ENCODE measurements at regions not wholly inside any gene's neighbourhood (a gene's known extent, or its start where the extent isn't known, plus 50 kb on each side); places are given as distances from the start of the nearest gene placed in this dataset.

DNA sequence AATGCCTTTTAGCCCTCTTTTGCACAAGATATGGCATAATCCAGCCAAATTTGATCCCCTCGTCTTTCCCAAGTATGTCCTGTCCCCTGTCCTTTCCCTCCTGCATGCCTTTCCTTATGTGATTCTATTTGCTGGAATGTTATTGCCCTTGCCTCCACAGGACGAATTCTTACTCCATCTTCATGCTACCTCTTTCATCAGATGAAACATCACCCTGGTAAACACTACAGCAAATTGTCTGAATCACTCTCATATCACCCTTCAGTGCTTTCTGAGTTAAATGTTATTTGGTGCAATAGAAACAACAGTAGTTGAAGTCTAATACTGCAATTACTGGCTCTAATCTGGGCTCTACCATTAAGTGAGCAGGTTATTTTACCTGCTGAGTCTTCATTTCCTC, 52.2 kb upstream of the FAT1 start:
- TF ChIP-seq EP300 (IDR thresholded peaks at IDR 0.05; ENCODE audit: borderline replicate concordance) (no peak), TAF1 (IDR thresholded peaks at IDR 0.05; ENCODE audit: low read depth) (no peak), ZBTB7A (IDR thresholded peaks at IDR 0.05; ENCODE audit: low read depth) (no peak), CREB1 (IDR thresholded peaks at IDR 0.05; ENCODE audit: low read depth) (no peak), EGR1 (IDR thresholded peaks at IDR 0.05) (no peak), NFIC (IDR thresholded peaks at IDR 0.05) (no peak), YY1 (IDR thresholded peaks at IDR 0.05; ENCODE audit: low read depth) (no peak), CEBPB (IDR thresholded peaks at IDR 0.05) (no peak), FOXM1 (IDR thresholded peaks at IDR 0.05; ENCODE audit: borderline replicate concordance, low read depth) (no peak), TCF12 (IDR thresholded peaks at IDR 0.05; ENCODE audit: low read depth) (no peak), TEAD4 (IDR thresholded peaks at IDR 0.05) (no peak), RAD21 (IDR thresholded peaks at IDR 0.05; ENCODE audit: low read depth) (no peak)
- TF ChIP-seq, protein P1, sequence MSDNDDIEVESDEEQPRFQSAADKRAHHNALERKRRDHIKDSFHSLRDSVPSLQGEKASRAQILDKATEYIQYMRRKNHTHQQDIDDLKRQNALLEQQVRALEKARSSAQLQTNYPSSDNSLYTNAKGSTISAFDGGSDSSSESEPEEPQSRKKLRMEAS (IDR thresholded peaks at IDR 0.05) = no peak
- TF ChIP-seq, protein P2, sequence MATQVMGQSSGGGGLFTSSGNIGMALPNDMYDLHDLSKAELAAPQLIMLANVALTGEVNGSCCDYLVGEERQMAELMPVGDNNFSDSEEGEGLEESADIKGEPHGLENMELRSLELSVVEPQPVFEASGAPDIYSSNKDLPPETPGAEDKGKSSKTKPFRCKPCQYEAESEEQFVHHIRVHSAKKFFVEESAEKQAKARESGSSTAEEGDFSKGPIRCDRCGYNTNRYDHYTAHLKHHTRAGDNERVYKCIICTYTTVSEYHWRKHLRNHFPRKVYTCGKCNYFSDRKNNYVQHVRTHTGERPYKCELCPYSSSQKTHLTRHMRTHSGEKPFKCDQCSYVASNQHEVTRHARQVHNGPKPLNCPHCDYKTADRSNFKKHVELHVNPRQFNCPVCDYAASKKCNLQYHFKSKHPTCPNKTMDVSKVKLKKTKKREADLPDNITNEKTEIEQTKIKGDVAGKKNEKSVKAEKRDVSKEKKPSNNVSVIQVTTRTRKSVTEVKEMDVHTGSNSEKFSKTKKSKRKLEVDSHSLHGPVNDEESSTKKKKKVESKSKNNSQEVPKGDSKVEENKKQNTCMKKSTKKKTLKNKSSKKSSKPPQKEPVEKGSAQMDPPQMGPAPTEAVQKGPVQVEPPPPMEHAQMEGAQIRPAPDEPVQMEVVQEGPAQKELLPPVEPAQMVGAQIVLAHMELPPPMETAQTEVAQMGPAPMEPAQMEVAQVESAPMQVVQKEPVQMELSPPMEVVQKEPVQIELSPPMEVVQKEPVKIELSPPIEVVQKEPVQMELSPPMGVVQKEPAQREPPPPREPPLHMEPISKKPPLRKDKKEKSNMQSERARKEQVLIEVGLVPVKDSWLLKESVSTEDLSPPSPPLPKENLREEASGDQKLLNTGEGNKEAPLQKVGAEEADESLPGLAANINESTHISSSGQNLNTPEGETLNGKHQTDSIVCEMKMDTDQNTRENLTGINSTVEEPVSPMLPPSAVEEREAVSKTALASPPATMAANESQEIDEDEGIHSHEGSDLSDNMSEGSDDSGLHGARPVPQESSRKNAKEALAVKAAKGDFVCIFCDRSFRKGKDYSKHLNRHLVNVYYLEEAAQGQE (IDR thresholded peaks at IDR 0.05; ENCODE audit: low read depth) = no peak
- TF ChIP-seq, protein P3, sequence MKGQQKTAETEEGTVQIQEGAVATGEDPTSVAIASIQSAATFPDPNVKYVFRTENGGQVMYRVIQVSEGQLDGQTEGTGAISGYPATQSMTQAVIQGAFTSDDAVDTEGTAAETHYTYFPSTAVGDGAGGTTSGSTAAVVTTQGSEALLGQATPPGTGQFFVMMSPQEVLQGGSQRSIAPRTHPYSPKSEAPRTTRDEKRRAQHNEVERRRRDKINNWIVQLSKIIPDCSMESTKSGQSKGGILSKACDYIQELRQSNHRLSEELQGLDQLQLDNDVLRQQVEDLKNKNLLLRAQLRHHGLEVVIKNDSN (IDR thresholded peaks at IDR 0.05) = no peak

DNA sequence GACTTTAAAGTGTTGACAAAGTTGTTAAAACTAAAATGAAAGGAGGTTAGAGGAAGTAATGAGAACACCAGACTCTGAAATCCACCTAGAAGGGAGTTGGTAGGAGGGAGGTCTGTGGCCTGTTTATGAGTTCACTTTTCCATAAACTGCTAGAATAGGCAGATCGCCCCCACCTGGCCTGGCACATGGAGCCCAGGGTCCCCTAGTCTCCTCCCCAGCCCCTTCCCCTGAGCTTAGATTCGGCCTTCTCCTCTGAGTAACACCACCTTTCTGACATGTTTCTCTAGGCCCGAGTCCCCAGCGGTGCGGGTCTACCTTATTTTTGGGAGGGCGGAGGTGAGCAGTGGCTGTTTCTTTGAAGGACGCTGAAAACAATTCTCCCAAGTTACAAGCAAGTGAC, 54.5 kb upstream of the FAT1 start:
- TF ChIP-seq YY1 (IDR thresholded peaks at IDR 0.05; ENCODE audit: low read depth) (no peak), TAF1 (IDR thresholded peaks at IDR 0.05; ENCODE audit: low read depth) (no peak)

DNA sequence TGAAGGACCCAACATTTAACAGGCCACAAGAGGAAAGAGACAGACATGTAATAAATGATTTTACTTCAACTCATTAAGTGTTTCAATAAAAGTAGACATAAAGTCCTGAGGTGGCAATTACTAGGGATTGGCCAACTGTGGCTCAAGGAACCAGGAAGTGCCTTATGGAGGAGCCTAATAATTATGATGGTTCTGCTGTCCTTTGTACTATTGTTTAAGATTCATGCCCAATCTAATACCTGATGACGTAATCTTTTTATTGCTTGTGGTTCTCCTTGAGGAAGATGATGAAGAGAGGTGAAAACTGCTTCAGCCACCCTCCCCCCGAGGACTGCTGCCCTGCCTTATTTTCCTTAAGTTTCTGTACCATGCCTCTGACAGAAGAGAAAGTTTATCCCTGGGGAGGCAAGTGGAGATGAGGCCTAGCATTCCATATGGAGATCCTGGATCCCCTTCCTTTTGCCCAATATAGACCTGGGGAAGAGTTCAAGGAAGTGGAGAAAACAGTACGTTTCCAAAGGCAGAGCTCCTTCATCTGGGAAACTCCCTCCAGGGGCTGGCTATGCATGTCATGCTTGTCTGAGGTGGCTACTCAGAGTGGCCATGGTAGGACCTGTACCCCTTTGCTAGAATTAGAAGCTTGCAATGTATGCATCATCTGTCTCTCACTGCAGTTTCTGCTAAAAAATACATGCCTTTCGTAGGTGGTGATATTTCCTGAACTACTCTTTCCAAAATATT, 56.8 kb upstream of the FAT1 start:
- no peak for TF ChIP-seq FOXM1 (IDR thresholded peaks at IDR 0.05; ENCODE audit: borderline replicate concordance, low read depth)
- no peak for TF ChIP-seq TCF12 (IDR thresholded peaks at IDR 0.05; ENCODE audit: low read depth)
- no peak for TF ChIP-seq TEAD4 (IDR thresholded peaks at IDR 0.05)
- no peak for TF ChIP-seq CREB1 (IDR thresholded peaks at IDR 0.05; ENCODE audit: low read depth)
- TF ChIP-seq CEBPB (IDR thresholded peaks at IDR 0.05) = no peak
- TF ChIP-seq TAF1 (IDR thresholded peaks at IDR 0.05; ENCODE audit: low read depth) = no peak
- TF ChIP-seq NFIC (IDR thresholded peaks at IDR 0.05) = no peak
- TF ChIP-seq YY1 (IDR thresholded peaks at IDR 0.05; ENCODE audit: low read depth) = no peak
- TF ChIP-seq, protein P3 (IDR thresholded peaks at IDR 0.05) = no peak
- TF ChIP-seq RAD21 (IDR thresholded peaks at IDR 0.05; ENCODE audit: low read depth) = no peak
- TF ChIP-seq EP300 (IDR thresholded peaks at IDR 0.05; ENCODE audit: borderline replicate concordance) = no peak
- TF ChIP-seq, protein P1 (IDR thresholded peaks at IDR 0.05) = no peak
- no peak for TF ChIP-seq ZBTB7A (IDR thresholded peaks at IDR 0.05; ENCODE audit: low read depth)
- no peak for TF ChIP-seq EGR1 (IDR thresholded peaks at IDR 0.05)
- TF ChIP-seq, protein P2 (IDR thresholded peaks at IDR 0.05; ENCODE audit: low read depth) = no peak

DNA sequence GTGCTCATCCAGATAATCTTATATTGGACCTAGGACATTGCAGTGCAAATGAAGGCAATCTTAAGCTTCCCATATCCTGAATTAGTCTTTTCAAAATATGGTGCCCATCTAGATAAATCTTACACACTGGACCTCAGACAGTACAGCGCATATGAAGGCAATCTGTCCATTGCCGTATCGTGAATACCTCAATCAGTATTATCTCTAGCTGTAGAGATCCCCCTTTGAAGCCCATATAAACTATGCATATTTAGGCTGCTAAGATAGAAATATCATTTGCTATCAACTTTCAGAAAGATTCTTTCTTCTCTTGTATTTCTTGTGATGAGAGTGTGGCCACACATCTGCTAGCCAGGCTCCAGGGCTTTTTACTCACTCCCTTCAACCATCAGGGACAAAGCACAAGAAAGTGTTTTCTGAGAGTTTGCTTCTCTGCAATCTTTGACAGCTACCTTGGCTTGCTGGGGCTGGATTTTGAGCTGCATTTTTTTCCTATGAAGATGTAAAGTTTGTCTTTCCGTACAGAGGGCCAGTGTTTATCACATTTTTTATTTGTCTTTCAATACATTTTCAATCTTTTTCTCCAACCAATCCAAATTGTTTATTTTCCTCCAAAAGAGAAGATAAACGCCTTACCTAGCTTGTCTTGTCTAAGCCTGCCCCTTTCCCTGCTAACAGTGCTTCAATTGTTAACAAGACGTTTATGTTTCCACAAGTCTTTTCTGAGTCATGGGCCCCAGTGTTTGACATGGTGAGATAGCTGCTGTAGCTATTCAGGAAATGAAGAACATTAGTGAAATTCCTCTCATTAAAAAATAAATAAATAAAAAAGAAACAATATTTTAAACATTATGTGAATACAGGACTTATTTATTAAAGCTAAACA, 57.6 kb upstream of the FAT1 start:
- TF ChIP-seq CEBPB (IDR thresholded peaks at IDR 0.05) (no peak), TCF12 (IDR thresholded peaks at IDR 0.05; ENCODE audit: low read depth) (no peak), EP300 (IDR thresholded peaks at IDR 0.05; ENCODE audit: borderline replicate concordance) (no peak)
- TF ChIP-seq, protein P1 (IDR thresholded peaks at IDR 0.05) = no peak

DNA sequence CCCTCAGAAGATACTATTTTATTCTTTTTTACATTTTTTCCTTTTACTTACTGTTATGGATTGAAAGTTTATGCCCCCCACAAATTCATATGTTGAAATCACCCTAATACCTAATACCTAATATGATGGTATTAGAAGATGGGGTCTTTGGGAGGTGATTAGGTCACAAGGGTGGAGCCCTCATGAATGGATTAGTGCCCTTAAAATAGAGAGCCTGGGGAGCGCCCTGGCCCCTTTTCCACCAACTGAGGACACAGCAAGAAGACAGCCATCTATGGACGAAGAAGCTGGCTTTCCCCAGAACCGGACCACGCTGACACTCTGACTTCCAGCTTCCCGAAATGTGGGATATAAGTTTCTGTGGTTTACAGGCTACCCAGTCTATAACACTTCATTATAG, 58.6 kb upstream of the FAT1 start:
- no peak for TF ChIP-seq EGR1 (IDR thresholded peaks at IDR 0.05)
- TF ChIP-seq ZBTB7A (IDR thresholded peaks at IDR 0.05; ENCODE audit: low read depth) = no peak
- no peak for TF ChIP-seq TCF12 (IDR thresholded peaks at IDR 0.05; ENCODE audit: low read depth)
- TF ChIP-seq CREB1 (IDR thresholded peaks at IDR 0.05; ENCODE audit: low read depth) = no peak
- TF ChIP-seq CEBPB (IDR thresholded peaks at IDR 0.05) = no peak
- no peak for TF ChIP-seq EP300 (IDR thresholded peaks at IDR 0.05; ENCODE audit: borderline replicate concordance)
- no peak for TF ChIP-seq FOXM1 (IDR thresholded peaks at IDR 0.05; ENCODE audit: borderline replicate concordance, low read depth)
- TF ChIP-seq YY1 (IDR thresholded peaks at IDR 0.05; ENCODE audit: low read depth) = no peak
- no peak for TF ChIP-seq RAD21 (IDR thresholded peaks at IDR 0.05; ENCODE audit: low read depth)
- TF ChIP-seq, protein P1 (IDR thresholded peaks at IDR 0.05) = no peak
- TF ChIP-seq, protein P2 (IDR thresholded peaks at IDR 0.05; ENCODE audit: low read depth) = no peak
- TF ChIP-seq, protein P3 (IDR thresholded peaks at IDR 0.05) = no peak

Data from Ishikawa (cell line).